GM10248 (cell line): ENCODE measurements at regions not wholly inside any gene's neighbourhood (a gene's known extent, or its start where the extent isn't known, plus 50 kb on each side); places are given as distances from the start of the nearest gene placed in this dataset.

Experiments
- CTCF ChIA-PET: fragments of 300-600 bp; sonication (Branson Sonifier 250); formaldehyde crosslinking; extraction: SDS; loops from one replicate; lab custom pipeline; 2021; ENCODE audit warnings: antibody characterized with exemption; lab: Yijun Ruan, JAX
- POLR2A ChIA-PET: fragments of 350-650 bp; sonication (Branson Sonifier 250); formaldehyde crosslinking; extraction: SDS; loops from one replicate; lab custom pipeline; 2020; ENCODE audit warnings: antibody characterized with exemption; lab: Yijun Ruan, JAX
- DNase-seq: peaks from one replicate; pipeline ENCODE4 v3.0.0; 2012; ENCODE audit errors: extremely low spot score
- CTCF ChIP-seq: IDR thresholded peaks from 2 replicates; pipeline ENCODE4 v1.5.1; 2012; ENCODE audit warnings: mild to moderate bottlenecking, low read depth; ENCODE audit errors: extremely low read depth, missing control alignments, control extremely low read depth

DNA sequence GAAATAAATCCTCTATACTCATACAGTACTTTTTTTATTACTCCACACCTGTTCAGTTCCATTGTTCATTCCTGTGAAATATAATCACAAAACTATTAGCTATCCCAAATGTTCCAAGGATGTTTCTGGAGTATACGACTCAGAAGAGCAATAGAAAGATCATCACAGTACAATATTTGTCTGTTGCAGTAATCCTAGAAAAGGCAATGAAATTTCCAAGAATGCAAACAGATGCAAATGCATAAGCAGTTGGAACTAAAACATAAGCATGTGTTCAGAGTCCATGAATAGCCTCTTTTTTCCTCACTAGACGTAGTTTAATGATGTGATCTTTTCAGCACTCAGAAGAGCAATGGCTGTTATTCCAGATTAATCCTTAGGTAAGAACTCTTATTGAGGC is 55.2 kb downstream of the RTL3 start:
- no peak for DNase-seq
- TF ChIP-seq CTCF, result no peak
- CTCF ChIA-PET, result no interaction called here
- POLR2A ChIA-PET, result no interaction called here

GRCh38 chrX:78595901-78596502 is 63.1 kb downstream of the RTL3 start:
- ChIA-PET CTCF (no interaction called here), POLR2A (no interaction called here)
- no peak for DNase-seq
- no peak for TF ChIP-seq CTCF

DNA sequence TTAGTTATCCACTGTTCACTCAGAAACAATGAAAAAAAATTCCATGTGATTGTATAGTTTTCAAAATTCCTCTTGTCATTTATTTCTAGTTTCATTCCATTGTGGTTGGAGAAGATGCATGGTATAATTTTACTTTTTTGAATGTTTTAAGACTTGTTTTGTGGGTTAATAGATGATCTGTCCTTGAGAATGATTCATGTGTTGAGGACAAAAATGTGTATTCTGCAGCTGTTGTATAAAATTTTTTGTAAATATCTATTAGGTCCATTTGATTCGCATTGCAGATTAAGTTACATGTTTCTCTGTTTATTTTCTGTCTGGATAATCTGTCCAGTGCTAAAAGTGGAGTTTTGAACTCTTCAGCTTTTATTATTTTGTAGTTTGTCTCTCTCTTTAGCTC is 65.4 kb downstream of the RTL3 start:
- no peak for TF ChIP-seq CTCF
- ChIA-PET POLR2A (no interaction called here), CTCF (no interaction called here)
- DNase-seq, result no peak

- DNase-seq, result no peak
- CTCF ChIA-PET, result no interaction called here
- POLR2A ChIA-PET, result no interaction called here
- TF ChIP-seq CTCF, result no peak
Measured at GRCh38 chrX:78592030-78592429, 67.1 kb downstream of the RTL3 start.

GRCh38 chrX:78574306-78574705 is 84.8 kb downstream of the RTL3 start:
- POLR2A ChIA-PET, result no interaction called here

DNA sequence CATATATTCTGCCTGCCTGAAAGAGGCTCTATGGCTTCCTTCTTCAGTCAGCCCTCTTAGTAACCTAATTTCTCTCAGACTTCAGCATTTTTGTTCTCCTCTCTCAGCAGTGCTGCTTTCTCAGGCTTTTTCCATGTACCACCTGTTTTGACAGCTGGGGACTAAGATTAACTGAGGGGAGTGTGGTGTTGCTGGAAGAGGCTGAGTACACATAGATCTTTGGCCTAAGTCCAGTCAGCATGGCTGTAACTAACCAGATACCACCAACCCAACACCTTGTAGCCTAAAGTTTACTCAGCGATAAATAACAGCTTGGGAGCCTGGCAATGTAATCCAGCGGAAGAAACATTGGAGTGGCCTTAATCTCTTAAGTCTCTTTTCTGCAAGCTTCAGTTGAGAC is 85.5 kb downstream of the RTL3 start:
- TF ChIP-seq CTCF, result no peak
- no peak for DNase-seq
- ChIA-PET POLR2A (no interaction called here), CTCF (no interaction called here)

More at GRCh38 chrX:78574306-78574705, 84.8 kb downstream of the RTL3 start:
- DNase-seq, result no peak
- CTCF ChIA-PET, result no interaction called here
- no peak for TF ChIP-seq CTCF
